ENCODE measurements at regions not wholly inside any gene's neighbourhood (a gene's known extent, or its start where the extent isn't known, plus 50 kb on each side); places are given as distances from the start of the nearest gene placed in this dataset.

DNA sequence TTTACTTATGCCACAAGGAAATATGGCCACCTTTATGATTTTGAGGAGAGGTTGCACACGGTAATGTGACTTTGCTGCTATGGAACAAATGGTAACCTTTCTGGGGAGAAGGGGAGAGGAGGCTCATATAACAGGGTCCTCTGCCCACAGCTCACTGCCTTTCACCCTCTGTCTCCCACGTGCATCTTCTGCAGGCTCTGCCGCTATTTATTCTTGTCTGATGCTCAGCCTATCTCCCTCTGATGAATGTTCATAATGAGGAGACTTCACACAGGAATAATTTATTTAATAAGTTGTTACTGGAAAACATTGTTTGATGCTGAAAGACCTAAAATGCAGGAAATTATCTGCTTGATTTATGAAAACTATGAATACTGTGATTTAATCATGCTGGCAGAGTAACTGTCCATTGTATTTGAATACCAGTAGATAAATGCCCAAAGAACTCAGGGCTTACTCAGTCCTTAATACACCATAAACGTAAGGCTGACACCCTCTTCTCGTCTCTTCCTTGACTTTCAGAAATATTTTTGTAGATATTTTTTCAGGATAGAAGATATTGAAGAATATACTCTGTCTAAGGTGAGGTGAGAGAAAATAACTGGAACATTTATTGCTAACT lies 721.1 kb downstream of the QKI start:
- Mint-ChIP-seq H3K9me3 (no peaks in the 10 kb centered on the region), H3K27ac (no peak overlapping the region), H3K36me3 (ENCODE audit: low read depth) (no peaks in the 10 kb centered on the region), H3K27me3 (ENCODE audit: insufficient read depth) (no peaks in the 10 kb centered on the region), H3K4me3 (no peak overlapping the region), H3K4me1 (ENCODE audit: low read depth) (no peaks in the 10 kb centered on the region)
- DNase-seq (ENCODE audit: low spot score): no peak
- intact Hi-C loops (cut with micrococcal nuclease): no loop called here

- Mint-ChIP-seq H3K9me3 (no peaks in the 10 kb centered on the region), H3K4me3 (no peak overlapping the region), H3K27me3 (ENCODE audit: insufficient read depth) (no peaks in the 10 kb centered on the region), H3K36me3 (ENCODE audit: low read depth) (no peaks in the 10 kb centered on the region), H3K27ac (no peak overlapping the region), H3K4me1 (ENCODE audit: low read depth) (no peaks in the 10 kb centered on the region)
- DNase-seq (ENCODE audit: low spot score): no peak
- intact Hi-C loops (cut with micrococcal nuclease): no loop called here
These were observed 718.6 kb downstream of the QKI start for GRCh38 chr6:164133095-164133494.

DNA sequence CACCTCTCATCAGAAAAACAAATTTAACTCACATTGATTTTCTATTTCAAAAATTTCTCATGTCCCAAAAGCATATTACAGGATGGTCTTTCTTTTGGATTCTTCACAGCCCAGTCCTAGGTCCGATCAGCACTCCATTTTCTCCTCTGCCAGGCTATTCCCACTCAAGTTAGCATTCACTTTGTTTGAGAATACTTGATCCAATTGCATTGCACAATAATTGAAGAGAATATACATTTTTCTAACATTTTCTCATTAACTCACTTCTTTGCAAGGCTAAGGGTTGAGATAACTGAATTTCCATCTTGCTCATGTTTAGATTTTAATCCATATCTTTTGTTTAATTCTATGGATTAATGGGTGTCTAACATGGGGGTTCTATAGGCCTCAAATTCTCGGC lies 716.1 kb downstream of the QKI start:
- H3K27me3 Mint-ChIP-seq (ENCODE audit: insufficient read depth): no peaks in the 10 kb centered on the region
- H3K4me3 Mint-ChIP-seq: no peak overlapping the region
- intact Hi-C loops (cut with micrococcal nuclease): no loop called here
- H3K9me3 Mint-ChIP-seq: no peaks in the 10 kb centered on the region
- DNase-seq (ENCODE audit: low spot score): no peak
- H3K4me1 Mint-ChIP-seq (ENCODE audit: low read depth): no peaks in the 10 kb centered on the region
- no peak overlapping the region for H3K27ac Mint-ChIP-seq
- H3K36me3 Mint-ChIP-seq (ENCODE audit: low read depth): no peaks in the 10 kb centered on the region

DNA sequence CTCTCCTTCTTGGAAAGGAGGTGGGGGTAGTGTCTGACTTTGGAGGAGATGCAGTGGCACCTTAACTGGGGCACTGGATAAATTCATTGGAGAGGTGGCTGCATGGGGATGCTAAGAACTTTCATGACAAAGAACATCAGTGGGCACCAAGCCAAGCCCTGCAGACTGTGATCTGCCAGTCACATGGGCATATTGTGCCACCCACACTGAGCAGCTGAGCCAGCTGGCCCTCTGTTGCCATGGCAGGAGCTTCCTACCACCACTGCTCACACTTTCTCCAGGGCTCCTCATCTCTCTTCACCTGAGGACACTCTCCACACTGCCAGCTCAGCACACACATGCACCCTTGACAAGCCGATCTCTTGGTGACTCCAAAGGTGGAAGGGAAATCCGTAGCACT lies 715.6 kb downstream of the QKI start:
- DNase-seq (ENCODE audit: low spot score): no peak
- no peak overlapping the region for H3K27ac Mint-ChIP-seq
- intact Hi-C loops (cut with micrococcal nuclease): no loop called here
- no peak overlapping the region for H3K4me3 Mint-ChIP-seq
- H3K9me3 Mint-ChIP-seq: no peaks in the 10 kb centered on the region
- H3K4me1 Mint-ChIP-seq (ENCODE audit: low read depth): no peaks in the 10 kb centered on the region
- no peaks in the 10 kb centered on the region for H3K36me3 Mint-ChIP-seq (ENCODE audit: low read depth)
- H3K27me3 Mint-ChIP-seq (ENCODE audit: insufficient read depth): no peaks in the 10 kb centered on the region

- no peak overlapping the region for H3K27ac Mint-ChIP-seq
- no peaks in the 10 kb centered on the region for H3K9me3 Mint-ChIP-seq
- H3K4me1 Mint-ChIP-seq (ENCODE audit: low read depth): no peaks in the 10 kb centered on the region
- no peak overlapping the region for H3K4me3 Mint-ChIP-seq
- no peaks in the 10 kb centered on the region for H3K27me3 Mint-ChIP-seq (ENCODE audit: insufficient read depth)
- DNase-seq (ENCODE audit: low spot score): no peak
- H3K36me3 Mint-ChIP-seq (ENCODE audit: low read depth): no peaks in the 10 kb centered on the region
- intact Hi-C loops (cut with micrococcal nuclease): no loop called here
These were observed 714.7 kb downstream of the QKI start for GRCh38 chr6:164129218-164129617.

- H3K27me3 Mint-ChIP-seq (ENCODE audit: insufficient read depth): no peaks in the 10 kb centered on the region
- no peak overlapping the region for H3K27ac Mint-ChIP-seq
- no peak for DNase-seq (ENCODE audit: low spot score)
- intact Hi-C loops (cut with micrococcal nuclease): no loop called here
- no peaks in the 10 kb centered on the region for H3K4me1 Mint-ChIP-seq (ENCODE audit: low read depth)
- H3K4me3 Mint-ChIP-seq: no peak overlapping the region
- H3K9me3 Mint-ChIP-seq: no peaks in the 10 kb centered on the region
- no peaks in the 10 kb centered on the region for H3K36me3 Mint-ChIP-seq (ENCODE audit: low read depth)
These were observed 713.6 kb downstream of the QKI start for GRCh38 chr6:164128101-164128500.

GRCh38 chr6:164124986-164125385 lies 710.5 kb downstream of the QKI start:
- Mint-ChIP-seq H3K27ac (no peak overlapping the region), H3K4me3 (no peak overlapping the region), H3K36me3 (ENCODE audit: low read depth) (no peaks in the 10 kb centered on the region), H3K4me1 (ENCODE audit: low read depth) (no peaks in the 10 kb centered on the region), H3K27me3 (ENCODE audit: insufficient read depth) (no peaks in the 10 kb centered on the region), H3K9me3 (no peaks in the 10 kb centered on the region)
- intact Hi-C loops (cut with micrococcal nuclease): no loop called here
- no peak for DNase-seq (ENCODE audit: low spot score)

DNA sequence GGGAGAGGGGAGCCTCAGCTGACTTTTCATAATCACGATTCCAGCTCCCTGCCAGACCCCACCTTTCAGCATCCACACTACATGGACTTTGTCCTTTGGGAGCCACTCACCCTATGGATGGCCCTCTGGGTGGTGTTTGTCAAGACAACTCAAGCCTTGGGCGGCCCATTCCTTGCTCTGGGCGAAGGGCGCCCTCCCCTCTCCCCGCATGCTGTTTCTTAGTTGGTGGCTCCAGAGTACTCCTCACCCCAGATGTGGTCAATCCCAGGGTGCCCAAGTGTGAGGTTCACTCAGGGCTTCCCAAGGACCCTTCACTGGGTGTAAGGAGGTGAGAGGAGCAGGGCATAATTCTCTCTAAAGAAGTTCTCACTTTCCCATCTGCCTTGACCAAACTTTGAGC lies 710.0 kb downstream of the QKI start:
- Mint-ChIP-seq H3K4me3 (no peak overlapping the region), H3K4me1 (ENCODE audit: low read depth) (no peaks in the 10 kb centered on the region), H3K9me3 (no peaks in the 10 kb centered on the region), H3K36me3 (ENCODE audit: low read depth) (no peaks in the 10 kb centered on the region), H3K27ac (no peak overlapping the region), H3K27me3 (ENCODE audit: insufficient read depth) (no peaks in the 10 kb centered on the region)
- intact Hi-C loops (cut with micrococcal nuclease): no loop called here
- DNase-seq (ENCODE audit: low spot score): no peak

- no peaks in the 10 kb centered on the region for H3K36me3 Mint-ChIP-seq (ENCODE audit: low read depth)
- intact Hi-C loops (cut with micrococcal nuclease): no loop called here
- no peaks in the 10 kb centered on the region for H3K27me3 Mint-ChIP-seq (ENCODE audit: insufficient read depth)
- no peaks in the 10 kb centered on the region for H3K4me1 Mint-ChIP-seq (ENCODE audit: low read depth)
- no peak for DNase-seq (ENCODE audit: low spot score)
- H3K4me3 Mint-ChIP-seq: no peak overlapping the region
- H3K9me3 Mint-ChIP-seq: no peaks in the 10 kb centered on the region
- H3K27ac Mint-ChIP-seq: no peak overlapping the region
These were observed 707.6 kb downstream of the QKI start for GRCh38 chr6:164122109-164122508.

DNA sequence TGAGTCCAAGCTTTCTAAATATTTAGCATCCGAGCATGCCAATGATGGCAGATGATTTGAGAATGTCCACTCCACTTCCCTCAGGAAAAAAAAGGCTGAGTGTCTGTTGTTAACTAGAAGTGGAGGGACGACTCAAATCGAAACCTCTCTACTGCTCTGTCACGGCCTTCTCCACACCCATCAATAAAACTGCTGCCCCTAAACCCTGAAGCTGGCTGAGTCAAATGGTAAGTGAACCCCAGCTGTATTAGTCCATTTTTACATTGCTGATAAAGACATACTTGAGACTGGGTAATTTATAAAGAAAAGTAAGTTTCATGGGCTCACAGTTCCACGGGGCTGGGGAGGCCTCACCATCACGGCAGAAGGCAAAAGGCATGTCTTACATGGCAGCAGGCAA lies 707.0 kb downstream of the QKI start:
- Mint-ChIP-seq H3K4me3 (no peak overlapping the region), H3K27ac (no peak overlapping the region), H3K27me3 (ENCODE audit: insufficient read depth) (no peaks in the 10 kb centered on the region), H3K9me3 (no peaks in the 10 kb centered on the region), H3K4me1 (ENCODE audit: low read depth) (no peaks in the 10 kb centered on the region), H3K36me3 (ENCODE audit: low read depth) (no peaks in the 10 kb centered on the region)
- DNase-seq (ENCODE audit: low spot score): no peak
- intact Hi-C loops (cut with micrococcal nuclease): no loop called here

DNA sequence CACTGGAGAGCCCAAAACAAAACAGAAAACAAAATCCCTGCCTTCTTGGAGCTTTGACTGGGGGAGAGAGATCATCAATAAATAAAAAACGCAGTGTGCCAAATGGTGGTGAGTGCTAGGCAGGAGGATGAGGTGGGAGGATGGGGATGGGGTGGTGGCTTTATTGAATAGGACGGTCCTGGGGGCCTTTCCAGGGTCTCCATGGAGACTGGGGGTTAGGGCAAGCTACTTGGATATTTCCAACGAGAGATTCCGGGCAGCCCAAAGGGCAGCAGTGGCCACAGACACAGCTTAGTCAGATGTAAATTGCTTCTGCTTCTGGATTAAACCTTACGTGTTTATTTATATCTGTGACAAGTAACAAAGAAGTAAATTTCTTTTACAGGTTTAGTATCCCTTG lies 700.1 kb downstream of the QKI start:
- Mint-ChIP-seq H3K27me3 (ENCODE audit: insufficient read depth) (no peaks in the 10 kb centered on the region), H3K36me3 (ENCODE audit: low read depth) (no peaks in the 10 kb centered on the region), H3K27ac (no peak overlapping the region), H3K4me1 (ENCODE audit: low read depth) (no peaks in the 10 kb centered on the region), H3K4me3 (no peak overlapping the region), H3K9me3 (no peaks in the 10 kb centered on the region)
- no peak for DNase-seq (ENCODE audit: low spot score)
- intact Hi-C loops (cut with micrococcal nuclease): no loop called here

GRCh38 chr6:164114051-164114450 lies 699.5 kb downstream of the QKI start:
- H3K4me3 Mint-ChIP-seq: no peak overlapping the region
- no peaks in the 10 kb centered on the region for H3K4me1 Mint-ChIP-seq (ENCODE audit: low read depth)
- intact Hi-C loops (cut with micrococcal nuclease): no loop called here
- no peak for DNase-seq (ENCODE audit: low spot score)
- H3K27me3 Mint-ChIP-seq (ENCODE audit: insufficient read depth): no peaks in the 10 kb centered on the region
- no peaks in the 10 kb centered on the region for H3K36me3 Mint-ChIP-seq (ENCODE audit: low read depth)
- no peak overlapping the region for H3K27ac Mint-ChIP-seq
- H3K9me3 Mint-ChIP-seq: no peaks in the 10 kb centered on the region

DNA sequence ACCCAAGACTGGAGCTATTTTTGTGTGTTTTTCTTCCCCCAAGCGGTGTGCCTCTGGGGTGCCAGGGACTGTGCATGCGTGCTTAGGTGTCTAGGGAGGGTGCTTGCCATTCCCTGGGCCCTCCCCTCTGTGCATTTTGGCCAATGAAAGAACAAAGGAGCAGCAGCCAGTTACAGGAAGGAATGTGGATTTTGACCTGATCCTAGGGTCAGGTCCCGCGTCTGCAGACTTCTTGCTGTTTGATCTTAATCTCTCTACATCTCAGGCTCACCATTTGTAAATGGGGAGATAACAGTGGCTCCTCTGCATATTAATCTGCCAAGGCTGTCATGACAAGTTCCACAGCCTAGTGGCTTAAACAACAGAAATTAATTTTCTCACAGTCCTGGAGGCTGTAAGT lies 699.1 kb downstream of the QKI start:
- no peaks in the 10 kb centered on the region for H3K36me3 Mint-ChIP-seq (ENCODE audit: low read depth)
- intact Hi-C loops (cut with micrococcal nuclease): no loop called here
- H3K27ac Mint-ChIP-seq: no peak overlapping the region
- no peak overlapping the region for H3K4me3 Mint-ChIP-seq
- no peaks in the 10 kb centered on the region for H3K4me1 Mint-ChIP-seq (ENCODE audit: low read depth)
- no peak for DNase-seq (ENCODE audit: low spot score)
- no peaks in the 10 kb centered on the region for H3K27me3 Mint-ChIP-seq (ENCODE audit: insufficient read depth)
- no peaks in the 10 kb centered on the region for H3K9me3 Mint-ChIP-seq

DNA sequence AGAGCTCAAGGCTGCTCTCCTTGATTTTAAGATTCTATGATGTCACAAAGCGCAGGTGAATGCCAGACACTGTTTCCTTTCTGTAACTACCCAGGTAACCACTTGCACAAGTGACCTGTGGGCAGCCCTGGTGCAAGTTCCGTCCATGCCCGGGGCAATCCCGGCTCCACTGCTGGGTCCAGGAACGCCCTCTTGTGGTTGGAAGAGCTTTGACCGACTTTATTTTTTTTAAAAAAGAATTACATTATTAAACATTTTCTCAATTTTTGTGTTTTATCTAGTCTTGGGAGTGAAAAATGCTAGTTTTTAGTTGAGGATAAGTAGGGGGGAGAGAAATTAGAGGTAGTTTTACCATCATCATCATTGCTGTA lies 695.2 kb downstream of the QKI start:
- Mint-ChIP-seq H3K27ac (no peak overlapping the region), H3K36me3 (ENCODE audit: low read depth) (no peaks in the 10 kb centered on the region), H3K9me3 (no peaks in the 10 kb centered on the region), H3K4me3 (no peak overlapping the region), H3K27me3 (ENCODE audit: insufficient read depth) (peaks cover 2% of the 10 kb centered on the region), H3K4me1 (ENCODE audit: low read depth) (no peaks in the 10 kb centered on the region)
- intact Hi-C loops (cut with micrococcal nuclease): no loop called here
- DNase-seq (ENCODE audit: low spot score): no peak
